Left cardiac atrium (tissue), 4 donors: ENCODE measurements at regions not wholly inside any gene's neighbourhood (a gene's known extent, or its start where the extent isn't known, plus 50 kb on each side); places are given as distances from the start of the nearest gene placed in this dataset.
A peak's percentile ranks its signal among the peaks of the same experiment; 100 is the strongest.
"Not testable (repeated sequence)": the region's sequence is repeated elsewhere in the genome, so short reads cannot be mapped to it uniquely, and the experiment has no call there.

ENCODE experiments used
- ATAC-seq, 2 donors: fragments of 200-7000 bp; cut with Tn5 transposase; one replicate each; pipeline ENCODE4 v1.9.1; 2020; ENCODE audit warnings: mild to moderate bottlenecking in 2 of 2, moderate library complexity in 2 of 2
- DNase-seq: peaks from one replicate; pipeline ENCODE4 v3.0.0-alpha.2; 2020
- intact Hi-C, 2 donors: fragments of 100-400 bp; cut with DNase I; formaldehyde crosslinking; loops; one replicate each; pipeline versions ENCODE4 v1.14.1 to v1.15.1; 2022 to 2023
- donor health status: DM: no; HTN: yes; CAD: no.
- donor health status: DM: no; HTN: yes; CAD: no; lungs with severe emphysema.
- donor health status: DM: yes; HTN: yes; CAD: no.
- donor health status: Dilated cardiomyopathy.

DNA sequence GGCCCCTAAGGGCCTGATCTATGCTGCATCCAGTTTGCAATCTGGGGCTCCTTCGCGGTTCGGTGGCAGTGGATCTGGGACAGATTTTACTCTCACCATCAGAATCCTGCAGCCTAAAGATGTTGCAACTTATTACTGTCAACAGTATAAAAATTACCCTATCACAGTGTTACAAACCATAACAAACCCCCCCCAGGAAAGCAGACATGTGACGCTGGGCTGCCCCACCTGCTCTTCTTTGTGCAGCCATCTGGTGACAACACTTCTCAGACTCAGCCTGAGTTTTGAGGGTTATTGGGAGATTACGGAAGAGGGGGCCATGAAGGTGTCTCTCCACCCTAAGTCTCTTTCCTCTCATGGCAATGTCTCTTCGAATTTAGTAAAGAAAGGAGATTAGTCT is 1204.2 kb downstream of the RPIA start:
- intact Hi-C loops, ATAC-seq: not testable (repeated sequence)

DNA sequence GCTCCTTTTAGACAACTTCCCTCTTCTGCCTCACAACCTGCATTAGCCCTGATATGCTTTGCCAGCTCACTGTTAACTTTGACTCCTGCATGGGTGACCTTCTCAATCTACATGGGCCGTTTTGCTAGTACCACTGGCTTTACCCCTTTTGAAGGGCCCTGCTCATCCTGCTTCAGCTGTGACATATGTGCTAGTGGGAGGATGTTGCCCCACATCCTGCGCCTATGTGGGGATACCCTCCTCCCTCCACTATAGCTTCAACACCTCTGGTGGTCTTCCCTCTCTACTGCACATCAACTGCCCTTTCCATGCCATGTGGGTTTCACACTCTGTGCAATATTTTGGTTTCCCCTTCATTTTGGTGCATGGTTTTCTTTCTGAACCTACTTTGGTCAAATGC is 1235.5 kb downstream of the RPIA start:
- intact Hi-C loops, ATAC-seq: not testable (repeated sequence)

More for the DNA sequence above, 1204.2 kb downstream of the RPIA start:
- not testable (repeated sequence) for DNase-seq

DNA sequence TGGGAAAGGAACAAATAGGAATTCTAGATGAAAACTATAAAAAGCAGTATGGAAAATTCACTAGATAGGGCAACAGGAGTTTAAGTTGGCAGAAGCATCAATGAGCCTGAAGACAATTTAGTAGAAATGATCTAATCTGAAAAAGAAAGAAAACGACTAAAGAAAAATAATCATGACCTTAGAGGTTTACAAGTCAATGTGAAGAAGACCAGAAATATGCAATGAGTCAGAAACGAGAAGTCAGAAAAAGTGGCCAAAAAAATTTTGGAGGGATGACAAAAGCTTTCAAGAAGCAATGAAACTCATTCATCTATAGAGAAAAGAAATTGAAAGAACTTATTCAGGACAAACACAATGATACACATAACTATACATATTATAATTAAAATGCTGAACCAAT is 1244.0 kb downstream of the RPIA start:
- ATAC-seq = peak in 1 of 2 donors; percentile 23
- intact Hi-C loops, DNase-seq: not testable (repeated sequence)

More for the DNA sequence above, 1235.5 kb downstream of the RPIA start:
- DNase-seq = not testable (repeated sequence)

DNA sequence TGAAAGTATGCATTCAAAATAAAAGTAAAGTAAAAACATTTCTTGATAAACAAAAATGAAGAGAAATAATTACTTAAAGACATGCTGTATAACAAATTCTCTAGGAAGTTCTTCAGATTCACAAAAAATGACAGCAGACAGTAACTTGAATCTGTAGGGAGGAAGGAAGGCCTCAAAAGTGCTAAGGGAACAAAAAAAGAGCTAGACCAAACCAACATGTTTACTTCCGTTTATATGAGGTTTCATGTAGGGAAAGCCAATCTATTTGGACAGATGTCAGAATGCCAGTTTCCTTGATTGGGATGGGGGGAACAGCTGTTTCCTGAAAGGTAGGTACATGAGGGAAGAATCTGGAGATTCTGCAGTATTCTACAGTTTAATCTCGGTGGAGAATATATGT is 1244.5 kb downstream of the RPIA start:
- intact Hi-C loops, ATAC-seq, DNase-seq: not testable (repeated sequence)

DNA sequence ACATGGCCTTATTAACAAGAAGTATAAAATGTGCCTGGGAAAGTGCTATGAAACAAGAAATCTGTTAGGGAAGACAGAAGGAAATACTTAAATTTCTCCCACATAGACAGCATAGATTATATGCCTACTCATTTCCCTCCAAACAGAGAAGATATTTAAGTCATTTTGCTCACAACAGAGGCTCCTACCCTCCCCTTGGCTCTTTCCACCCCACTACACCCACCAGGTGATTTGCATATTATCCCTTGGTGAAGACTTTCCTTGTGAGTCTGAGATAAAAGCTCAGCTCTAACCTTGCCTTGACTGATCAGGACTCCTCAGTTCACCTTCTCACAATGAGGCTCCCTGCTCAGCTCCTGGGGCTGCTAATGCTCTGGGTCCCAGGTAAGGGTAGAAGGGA is 1245.1 kb downstream of the RPIA start:
- ATAC-seq, intact Hi-C loops, DNase-seq: not testable (repeated sequence)

DNA sequence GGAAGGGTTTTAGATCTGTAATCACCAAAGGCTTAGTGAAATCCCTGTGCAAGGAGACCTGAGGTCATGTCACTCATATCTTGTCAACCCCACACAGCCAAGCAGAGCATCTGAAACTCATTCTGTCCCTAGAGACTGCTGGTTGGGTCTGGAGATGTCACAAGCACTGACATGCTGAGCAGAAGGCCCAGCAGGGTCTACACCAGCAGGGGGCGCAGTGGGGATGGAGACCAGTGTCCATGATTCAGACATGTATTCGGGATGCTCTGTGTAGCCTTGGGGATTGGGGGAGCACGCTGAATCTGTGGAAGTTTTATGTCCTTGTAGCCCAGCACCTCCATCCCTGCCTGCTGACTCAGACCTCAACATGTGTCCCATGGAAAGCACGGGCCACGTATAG is 1247.3 kb downstream of the RPIA start:
- intact Hi-C loops, ATAC-seq, DNase-seq: not testable (repeated sequence)

DNA sequence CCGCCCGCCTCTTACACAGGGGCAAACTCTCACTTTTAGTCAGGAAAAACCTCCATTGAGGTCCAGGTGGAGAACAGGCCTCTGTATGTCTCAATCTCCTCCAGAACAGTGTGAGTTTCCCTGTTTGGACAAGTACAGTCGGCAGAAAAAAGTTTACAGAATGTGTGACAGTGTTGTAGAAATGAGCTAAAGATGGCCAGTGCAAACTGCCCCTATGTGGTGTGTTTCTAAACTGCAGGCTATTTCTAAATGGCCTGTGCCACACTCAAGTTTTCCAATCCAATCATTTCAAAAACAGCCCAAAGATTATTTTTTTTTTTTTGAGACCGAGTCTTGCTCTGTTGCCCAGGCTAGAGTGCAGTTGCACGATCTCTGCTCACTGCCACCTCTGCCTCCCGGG is 1252.8 kb downstream of the RPIA start:
- intact Hi-C loops, ATAC-seq, DNase-seq: not testable (repeated sequence)

DNA sequence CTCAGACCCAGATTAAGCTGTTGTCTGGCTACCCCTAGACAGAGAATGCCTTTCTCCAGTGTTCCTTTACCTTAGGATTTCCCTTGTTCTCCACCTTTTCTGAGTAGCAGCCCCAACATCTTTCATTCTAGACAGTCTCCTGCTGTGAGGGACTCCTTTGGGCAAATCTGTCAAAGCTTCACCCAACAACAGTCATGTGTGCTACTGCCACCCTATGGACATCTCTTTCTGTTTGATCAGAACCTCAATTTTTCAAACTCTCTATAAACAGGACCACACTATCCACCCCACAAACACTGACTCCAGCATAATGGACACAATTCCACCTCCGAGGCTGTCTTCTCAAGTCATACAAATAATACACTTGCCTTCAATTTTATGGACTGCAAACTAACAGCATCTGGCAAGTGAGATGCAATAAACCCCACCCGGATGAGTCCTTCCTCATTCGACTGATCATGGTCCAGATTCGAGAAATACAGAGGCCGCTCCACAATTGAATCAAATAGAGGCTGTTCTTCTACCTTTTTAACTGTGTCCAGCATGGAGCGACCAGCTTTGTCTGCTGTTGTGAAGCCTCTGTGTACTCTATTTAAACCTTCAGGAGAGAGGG is 1253.6 kb downstream of the RPIA start:
- ATAC-seq, intact Hi-C loops, DNase-seq: not testable (repeated sequence)

DNA sequence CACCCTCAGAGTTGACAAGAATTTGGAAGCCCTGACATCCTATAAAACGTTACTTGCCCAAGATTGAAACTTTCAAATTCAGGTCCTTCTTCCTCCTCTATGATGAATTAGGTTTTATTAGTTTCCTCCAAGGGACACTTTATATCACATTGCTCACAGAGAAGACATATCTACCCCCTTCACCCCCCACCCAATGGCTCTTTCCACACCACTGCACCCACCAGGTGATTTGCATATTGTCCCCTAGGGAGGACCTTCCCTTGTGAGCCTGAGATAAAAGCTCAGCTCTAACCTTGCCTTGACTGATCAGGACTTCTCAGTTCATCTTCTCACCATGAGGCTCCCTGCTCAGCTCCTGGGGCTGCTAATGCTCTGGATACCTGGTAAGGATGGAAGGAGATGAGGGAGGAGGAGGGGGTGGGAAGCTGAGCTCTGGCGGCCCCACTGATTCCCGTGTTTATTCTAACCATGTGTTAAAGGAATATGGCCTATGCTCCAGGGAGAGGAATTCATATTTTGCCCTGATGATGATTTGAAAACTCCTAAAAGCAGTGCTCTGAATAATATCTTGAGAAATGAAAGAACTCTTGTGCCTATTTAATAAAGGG is 1255.8 kb downstream of the RPIA start:
- DNase-seq, intact Hi-C loops, ATAC-seq: not testable (repeated sequence)

DNA sequence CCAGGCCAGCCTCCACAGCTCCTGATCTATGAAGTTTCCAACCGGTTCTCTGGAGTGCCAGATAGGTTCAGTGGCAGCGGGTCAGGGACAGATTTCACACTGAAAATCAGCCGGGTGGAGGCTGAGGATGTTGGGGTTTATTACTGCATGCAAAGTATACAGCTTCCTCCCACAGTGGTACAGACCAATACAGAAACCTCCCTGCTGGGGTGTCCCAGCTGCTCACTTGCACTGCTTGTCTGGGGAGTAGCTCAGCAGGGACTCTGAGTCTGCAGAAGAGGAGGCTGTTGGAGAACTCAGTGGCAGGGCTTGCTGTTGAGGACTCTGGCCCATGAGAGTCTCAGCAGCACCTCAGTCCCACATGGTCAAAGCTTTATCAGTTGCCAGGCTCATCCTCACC is 1256.6 kb downstream of the RPIA start:
- intact Hi-C loops, DNase-seq, ATAC-seq: not testable (repeated sequence)

DNA sequence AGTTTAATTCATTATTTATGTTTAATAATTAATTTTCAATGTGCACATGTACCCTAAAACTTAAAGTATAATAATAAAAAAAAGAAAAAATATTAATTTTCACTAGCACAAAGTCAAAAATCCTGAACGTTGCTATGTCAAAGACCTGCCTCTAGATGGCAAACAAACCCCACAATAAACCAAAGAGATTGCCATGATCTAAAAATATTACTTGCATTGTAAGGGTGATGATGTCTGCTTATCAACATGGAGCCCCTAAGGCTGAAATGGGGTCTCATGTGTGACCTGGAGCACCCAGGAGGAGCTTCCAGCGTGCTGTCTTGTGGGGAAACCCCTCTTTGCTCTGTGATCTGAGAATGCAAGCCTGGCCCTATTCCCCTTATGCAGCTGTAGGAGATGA is 1259.3 kb downstream of the RPIA start:
- intact Hi-C loops = not testable (repeated sequence)

DNA sequence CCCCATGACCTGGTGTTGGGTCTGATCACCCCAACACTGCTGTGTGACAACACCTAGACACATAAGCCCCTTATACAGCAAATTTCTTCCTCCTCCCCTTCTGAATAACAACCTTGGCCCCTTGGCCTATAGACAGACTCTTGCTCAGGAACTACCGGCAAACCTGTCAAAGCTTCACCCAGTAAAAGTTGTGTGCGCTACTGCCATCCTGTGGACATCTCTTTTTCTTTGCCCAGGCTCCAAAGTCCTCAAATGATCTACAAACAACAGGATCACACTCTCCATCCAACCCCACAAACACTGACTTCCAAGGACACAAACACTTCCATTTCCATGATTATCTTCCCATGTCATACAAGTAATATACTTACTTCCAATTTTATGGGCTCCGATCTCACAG is 1265.8 kb downstream of the RPIA start:
- intact Hi-C loops, ATAC-seq, DNase-seq: not testable (repeated sequence)

More for the DNA sequence above, 1259.3 kb downstream of the RPIA start:
- DNase-seq, ATAC-seq: not testable (repeated sequence)

DNA sequence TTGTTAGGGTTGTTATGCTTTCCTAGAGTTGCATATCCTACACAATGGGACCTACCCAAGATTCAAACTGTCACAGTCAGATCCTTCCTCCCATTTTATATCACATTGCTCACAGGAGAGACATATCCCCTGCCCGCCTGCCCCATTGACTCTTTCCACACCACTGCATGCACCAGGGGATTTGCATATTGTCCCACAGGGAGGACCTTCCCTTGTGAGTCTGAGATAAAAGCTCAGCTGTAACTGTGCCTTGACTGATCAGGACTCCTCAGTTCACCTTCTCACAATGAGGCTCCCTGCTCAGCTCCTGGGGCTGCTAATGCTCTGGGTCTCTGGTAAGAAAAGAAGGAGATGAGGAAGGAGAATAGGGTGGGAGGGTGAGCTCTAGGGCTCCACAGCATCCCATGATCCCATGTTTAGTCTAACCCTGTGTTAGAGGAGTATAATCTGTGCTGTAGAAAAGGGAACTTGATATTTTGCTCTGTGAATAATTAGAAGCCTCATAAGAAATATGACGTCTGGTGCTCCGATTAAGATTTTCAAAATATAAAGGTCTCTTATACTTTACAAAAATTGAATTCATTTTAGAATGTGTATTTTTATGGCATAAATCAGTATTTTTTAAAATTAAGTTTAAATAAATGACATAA is 1268.4 kb downstream of the RPIA start:
- DNase-seq, ATAC-seq: not testable (repeated sequence)

DNA sequence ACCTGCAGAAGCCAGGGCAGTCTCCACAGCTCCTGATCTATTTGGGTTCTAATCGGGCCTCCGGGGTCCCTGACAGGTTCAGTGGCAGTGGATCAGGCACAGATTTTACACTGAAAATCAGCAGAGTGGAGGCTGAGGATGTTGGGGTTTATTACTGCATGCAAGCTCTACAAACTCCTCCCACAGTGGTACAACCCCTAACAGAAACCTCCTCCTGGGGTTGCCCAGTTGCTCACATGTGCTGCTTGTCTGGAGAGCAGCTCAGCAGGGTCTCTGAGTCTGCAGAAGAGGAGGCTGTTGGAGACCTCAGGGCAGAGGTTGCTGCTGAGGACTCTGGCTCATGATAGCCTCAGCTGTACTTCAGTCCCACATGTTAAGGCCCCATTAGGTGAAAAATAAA is 1269.1 kb downstream of the RPIA start:
- intact Hi-C loops, DNase-seq, ATAC-seq: not testable (repeated sequence)

More for the DNA sequence above, 1268.4 kb downstream of the RPIA start:
- intact Hi-C loops = not testable (repeated sequence)

DNA sequence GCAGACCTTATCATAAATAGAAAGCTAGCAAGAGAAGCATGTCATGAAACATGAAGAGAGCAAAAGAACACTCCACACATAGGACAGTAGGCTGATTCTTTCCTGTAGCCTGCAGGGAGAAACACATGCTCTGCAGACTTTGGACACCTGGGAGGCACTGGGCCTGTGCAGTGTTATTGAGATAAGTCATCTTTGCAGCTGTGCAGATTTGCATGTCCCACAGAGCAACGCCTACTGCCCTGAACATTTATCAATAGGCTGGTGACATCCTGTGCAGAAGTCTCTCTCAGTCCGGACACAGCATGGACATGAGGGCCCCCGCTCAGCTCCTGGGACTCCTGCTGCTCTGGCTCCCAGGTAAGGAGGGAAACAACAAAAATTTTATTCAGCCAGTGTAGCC is 1277.1 kb downstream of the RPIA start:
- ATAC-seq, DNase-seq, intact Hi-C loops: not testable (repeated sequence)

DNA sequence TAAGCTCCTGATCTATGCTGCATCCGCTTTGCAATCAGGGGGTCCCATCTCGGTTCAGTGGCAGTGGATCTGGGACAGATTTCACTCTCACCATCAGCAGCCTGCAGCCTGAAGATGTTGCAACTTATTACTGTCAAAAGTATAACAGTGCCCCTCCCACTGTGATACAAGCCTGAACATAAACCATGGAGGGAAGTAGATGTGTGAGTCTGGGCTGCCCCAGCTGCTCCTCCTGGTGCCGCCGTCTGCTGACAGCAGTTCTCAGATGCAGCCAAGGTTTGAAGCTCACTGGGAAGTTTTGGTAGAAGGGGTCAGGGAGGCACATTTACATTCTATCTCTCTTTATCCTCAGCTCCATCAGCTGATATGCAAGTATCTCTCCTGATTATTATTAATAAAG is 1277.7 kb downstream of the RPIA start:
- intact Hi-C loops, ATAC-seq: not testable (repeated sequence)

DNA sequence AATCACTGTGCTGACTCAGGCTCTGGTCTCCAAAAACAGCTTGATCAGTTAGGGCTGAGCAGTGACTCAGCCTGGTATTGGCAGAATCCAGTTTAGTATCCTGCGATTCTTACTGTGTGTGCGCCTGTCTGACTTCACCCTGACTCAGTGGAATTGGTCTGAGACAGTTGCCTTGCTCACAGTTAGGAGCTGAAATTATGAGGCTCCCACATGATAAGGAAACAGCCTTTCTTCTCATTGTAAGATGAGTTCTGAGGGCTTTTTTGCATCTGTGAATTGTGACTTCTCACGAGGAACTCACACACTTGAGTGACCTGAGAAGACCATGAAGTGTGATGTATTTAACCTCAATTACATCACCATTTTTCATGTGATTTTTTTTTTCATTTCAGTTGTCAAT is 1282.4 kb downstream of the RPIA start:
- DNase-seq, intact Hi-C loops: not testable (repeated sequence)
- ATAC-seq = peak in 1 of 2 donors; percentile 38

More for the DNA sequence above, 1277.7 kb downstream of the RPIA start:
- DNase-seq = not testable (repeated sequence)

DNA sequence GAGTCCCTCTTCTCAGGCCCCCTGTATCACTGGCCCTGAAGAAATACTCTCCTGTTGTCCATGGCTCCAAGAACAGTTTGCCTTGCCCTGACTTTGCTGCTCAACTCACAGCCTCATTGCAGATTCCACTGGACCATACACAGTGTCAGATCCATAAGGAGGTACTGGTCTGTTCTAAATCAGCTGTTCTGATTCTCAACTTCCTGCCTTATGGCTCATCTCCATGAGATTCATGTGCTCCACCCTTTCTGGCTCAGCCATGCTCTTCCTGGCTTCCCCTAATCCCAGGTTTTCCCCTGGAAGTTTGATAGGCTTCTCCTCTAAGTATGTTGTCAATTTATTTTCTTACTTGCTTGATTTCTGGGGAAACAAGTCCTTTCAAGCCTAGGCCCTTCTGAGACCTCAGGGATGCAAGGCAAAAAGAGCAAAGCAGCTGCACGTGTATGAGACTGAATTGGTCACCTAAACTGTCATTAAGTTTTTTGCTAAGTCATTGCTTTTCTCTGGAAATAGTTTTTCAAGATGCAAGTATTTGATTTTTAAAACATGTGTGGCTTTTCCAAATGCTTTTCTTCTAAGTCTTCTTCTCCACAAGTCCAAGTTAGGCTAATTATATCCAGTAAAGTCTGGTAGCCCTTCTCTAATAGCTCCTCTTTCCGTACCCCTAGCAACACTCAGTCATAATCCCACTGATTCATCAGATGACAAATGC is 1288.5 kb downstream of the RPIA start:
- intact Hi-C loops, DNase-seq, ATAC-seq: not testable (repeated sequence)

DNA sequence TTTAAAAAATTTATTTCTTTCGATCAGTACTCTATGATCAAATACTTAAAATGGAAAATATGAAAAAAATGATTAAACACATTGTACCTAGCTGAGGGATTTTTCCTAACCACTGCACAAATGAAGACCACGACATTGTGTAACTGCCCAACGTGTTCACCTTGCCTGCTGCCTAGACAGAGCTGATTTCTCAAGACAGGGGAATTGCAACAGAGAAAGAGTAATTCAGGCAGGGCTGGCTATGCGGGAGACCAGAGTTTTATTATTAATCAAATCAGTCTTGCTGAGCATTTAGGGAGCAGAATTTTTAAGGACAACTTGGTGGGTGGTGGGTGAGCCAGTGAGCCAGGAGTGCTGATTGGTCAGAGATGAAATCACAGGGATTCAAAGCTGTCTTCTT is 1290.8 kb downstream of the RPIA start:
- DNase-seq, ATAC-seq, intact Hi-C loops: not testable (repeated sequence)
